ENCODE measurements at regions not wholly inside any gene's neighbourhood (a gene's known extent, or its start where the extent isn't known, plus 50 kb on each side); places are given as distances from the start of the nearest gene placed in this dataset.

GRCh38 chr15:77540312-77541060 is 92.2 kb downstream of the LINGO1 start:
- TF ChIP-seq POLR2AphosphoS5 (IDR thresholded peaks at IDR 0.05; ENCODE audit: low read depth, low read length) = no peak
- TF ChIP-seq POLR2A (IDR thresholded peaks at IDR 0.05; ENCODE audit: low read depth, low read length) = no peak
- TF ChIP-seq TAF1 (IDR thresholded peaks at IDR 0.05; ENCODE audit: low read depth, low read length) = no peak
- no peak for TF ChIP-seq PAX5 (IDR thresholded peaks at IDR 0.05; ENCODE audit: insufficient read depth, low read length, severe bottlenecking)
